Right ventricle myocardium inferior (tissue), 1 donor: ENCODE measurements at regions not wholly inside any gene's neighbourhood (a gene's known extent, or its start where the extent isn't known, plus 50 kb on each side); places are given as distances from the start of the nearest gene placed in this dataset.

Source experiments
- ATAC-seq: fragments of 200-7000 bp; cut with Tn5 transposase; one replicate; pipeline ENCODE4 v1.9.1; 2020; ENCODE audit warnings: mild to moderate bottlenecking, moderate library complexity
- DNase-seq: peaks from one replicate; pipeline ENCODE4 v3.0.0; 2021; ENCODE audit errors: missing footprints
- intact Hi-C: fragments of 100-400 bp; cut with DNase I; formaldehyde crosslinking; loops from one replicate; pipeline ENCODE4 v1.11.0; 2022
- donor health status: DM: no; HTN: yes; CAD: no; lungs with severe emphysema.

DNA sequence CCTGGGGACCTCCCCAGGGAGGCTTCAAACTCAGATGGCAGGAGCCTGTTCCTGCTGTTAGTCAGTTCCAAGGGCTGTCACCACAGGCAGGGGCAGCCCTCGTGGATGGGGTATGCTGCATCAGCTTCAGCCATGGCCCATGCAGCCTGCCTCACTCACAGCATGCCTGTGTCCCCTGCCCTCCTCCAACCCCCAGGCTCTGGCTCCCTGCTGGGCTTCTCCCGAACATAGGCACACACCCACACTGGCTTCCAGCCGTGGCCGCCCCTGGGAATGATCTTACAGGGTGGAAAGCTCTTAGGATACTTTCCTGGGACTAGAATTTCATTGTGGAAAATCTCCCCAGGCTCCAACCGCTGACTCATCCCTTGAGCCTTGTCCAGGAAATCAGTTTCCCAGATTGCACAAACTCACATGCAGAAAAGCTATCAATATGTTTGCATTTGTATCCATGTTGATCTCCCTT lies 163.8 kb downstream of the SEC61B start:
- intact Hi-C loops: no loop called here
- no peak for DNase-seq
- ATAC-seq: no peak

DNA sequence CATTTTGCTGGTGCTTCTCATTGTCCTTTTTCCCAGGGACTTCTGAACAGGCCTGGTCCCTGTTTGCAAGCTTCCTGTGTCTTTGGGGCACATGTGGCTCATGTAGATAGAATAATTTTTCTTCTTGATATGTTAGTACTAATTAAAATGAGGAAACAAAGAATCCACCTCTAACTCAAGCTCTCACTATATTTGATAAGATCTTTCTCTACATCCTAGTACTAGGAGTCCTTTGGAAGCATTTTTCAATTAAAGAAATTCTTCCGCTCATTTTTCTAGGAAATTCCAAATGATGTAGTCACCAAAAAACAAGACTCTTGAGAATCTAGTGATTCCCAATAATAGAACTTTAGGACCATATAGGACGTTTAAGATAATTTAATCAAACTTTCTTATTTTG lies 165.3 kb downstream of the SEC61B start:
- no peak for ATAC-seq
- intact Hi-C loops: no loop called here

DNA sequence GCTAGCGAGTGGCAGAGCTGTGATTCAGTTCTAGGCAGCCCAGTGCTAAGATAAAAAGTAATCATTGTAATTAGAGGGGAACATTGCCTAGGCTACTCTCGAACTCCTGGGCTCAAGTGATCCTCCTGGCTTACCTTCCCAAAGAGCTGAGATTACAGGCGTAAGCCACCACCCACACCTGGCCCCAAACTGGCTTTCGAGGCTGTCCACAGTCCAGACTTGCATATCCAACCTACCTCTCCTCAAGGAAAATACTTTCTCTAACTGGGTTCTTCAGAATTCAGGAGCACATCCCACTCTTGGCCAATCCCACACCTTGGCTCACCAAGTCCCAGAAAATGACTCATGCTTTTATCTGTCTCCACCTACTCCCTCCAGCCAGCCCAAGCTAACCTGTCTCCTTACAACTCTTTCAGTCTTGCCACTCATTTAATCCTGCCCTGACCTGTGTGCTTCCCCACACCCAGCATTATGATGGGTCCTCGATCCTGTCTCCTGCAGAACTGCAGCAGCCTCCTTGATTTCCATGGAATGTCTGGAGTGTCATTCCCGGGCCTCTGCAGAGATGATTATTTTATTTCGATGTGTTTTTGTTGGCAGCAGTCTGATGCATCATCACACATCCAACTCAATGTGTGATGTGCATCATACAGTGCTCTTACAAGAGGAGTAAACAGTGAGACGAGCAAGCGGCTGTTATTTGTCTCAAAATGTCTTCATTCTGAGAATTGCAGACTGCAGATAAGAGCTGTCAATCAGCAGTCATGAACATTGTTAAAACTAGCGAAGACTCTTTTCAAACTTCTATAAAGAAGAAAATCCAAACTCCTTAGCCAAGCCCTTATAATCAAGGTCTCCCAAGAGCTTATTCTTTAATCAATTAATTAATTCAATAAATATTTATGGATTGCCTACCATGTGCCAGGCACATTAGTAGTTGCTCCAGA lies 167.3 kb downstream of the SEC61B start:
- ATAC-seq (no peak), DNase-seq (no peak)
- intact Hi-C loops: no loop called here

More for the DNA sequence above, 165.3 kb downstream of the SEC61B start:
- no peak for DNase-seq

DNA sequence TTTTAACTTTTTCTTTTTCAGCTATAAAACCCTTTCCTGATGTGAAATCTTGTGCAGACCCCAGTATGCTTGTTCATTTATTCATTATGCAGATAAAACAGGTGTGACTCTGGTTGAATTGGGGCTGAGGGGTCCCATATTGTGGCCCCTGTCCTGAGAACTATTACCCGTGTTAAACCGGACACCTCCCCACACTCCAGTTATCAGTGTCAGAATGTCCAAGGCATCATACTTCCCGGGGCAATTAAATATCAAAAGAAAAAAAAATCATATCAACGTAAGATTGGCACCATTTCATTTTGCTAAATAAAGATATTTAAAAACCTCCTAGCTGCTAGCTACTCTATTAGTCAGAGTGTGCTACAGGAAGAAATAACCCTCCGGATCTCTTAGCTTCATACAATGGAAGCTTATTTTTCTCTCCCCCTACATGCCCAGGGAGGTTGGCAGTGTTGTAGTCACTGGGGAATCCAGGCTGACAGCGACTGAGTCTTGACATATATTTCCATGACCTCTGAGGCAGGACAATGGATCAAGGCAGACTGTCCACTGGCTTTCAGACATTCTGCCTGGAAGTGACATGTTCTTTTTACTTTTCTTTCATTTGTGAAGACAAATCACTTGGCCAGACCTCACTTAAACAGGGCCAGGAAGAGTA lies 170.0 kb downstream of the SEC61B start:
- intact Hi-C loops: no loop called here
- ATAC-seq (no peak), DNase-seq (no peak)

DNA sequence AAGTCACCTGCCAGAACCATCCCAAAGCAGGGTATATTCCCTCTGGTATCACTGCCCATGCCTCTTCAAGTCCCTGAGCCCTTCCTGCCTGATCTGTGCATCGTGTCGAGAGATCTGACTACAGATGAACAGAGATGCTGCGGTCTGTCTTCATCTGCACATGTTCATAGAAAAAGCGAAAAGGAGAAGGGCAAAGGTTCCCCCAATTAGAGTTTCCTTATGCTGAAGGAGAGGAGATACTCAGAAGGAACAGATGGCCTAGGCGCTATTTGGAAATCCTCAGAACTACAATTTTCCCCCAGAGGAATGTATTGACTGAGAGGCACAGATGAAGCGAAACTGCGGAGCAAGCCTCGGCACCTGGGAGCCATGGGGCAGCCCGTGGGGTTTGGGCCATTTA lies 170.9 kb downstream of the SEC61B start:
- intact Hi-C loops: no loop called here
- ATAC-seq: no peak
- no peak for DNase-seq

DNA sequence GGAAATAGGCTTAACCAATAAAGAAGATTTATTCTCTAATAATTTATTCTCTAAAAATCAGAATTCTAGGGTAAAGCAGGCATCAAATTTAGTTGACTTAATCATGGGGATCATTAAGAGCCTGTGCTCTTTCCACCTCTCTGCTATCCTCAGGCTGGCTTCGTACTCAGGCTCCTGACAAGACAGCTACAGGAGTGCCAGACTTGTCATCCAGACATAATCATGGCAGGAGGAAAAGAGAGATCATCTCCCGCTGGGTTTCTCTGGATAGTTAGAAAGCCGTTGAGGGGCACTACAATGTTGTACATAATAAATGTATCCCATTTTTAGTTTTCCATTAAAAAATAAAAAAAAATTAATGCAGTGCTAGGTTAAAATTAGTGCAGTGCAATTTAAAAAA lies 171.9 kb downstream of the SEC61B start:
- intact Hi-C loops: no loop called here
- DNase-seq (no peak), ATAC-seq (no peak)

DNA sequence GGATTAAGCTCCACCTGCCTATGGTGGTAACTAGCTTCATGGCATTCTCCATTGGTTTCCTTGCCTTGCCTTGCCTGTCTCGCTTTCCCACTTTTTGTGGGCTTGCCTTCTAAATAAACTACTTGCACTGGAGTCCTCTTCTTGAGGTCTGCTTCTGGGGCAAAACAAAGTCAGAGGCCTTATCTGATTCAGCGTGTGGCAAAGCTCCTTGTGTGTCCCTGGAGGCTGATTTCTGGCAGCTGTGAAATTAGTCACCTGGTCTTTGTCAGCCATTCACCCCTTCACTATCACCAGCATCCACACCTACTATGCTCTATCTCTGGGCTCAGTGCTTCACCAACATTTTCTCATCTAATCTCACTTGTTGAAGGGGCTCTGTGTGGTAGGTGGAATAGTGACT lies 176.2 kb downstream of the SEC61B start:
- no peak for DNase-seq
- ATAC-seq: no peak
- intact Hi-C loops: no loop called here

DNA sequence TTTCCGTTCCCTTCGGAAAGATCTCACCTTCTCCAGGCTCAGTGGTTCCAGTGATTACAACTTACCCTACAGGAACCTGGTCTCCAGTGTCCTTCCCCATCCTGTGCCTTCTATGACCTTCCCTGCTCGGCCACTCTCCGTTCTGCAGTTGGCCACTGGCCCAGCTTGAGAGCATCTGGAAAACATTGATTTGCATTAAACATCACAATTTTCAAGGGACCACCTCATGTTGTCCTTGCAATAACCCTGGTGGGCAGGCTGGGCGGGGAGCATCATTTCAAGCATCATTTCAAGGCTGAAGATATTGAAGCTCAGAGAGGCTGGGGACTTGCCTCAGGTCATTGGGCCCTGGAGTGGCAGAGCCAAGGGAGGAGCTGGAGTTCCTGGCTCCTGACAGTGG lies 177.4 kb downstream of the SEC61B start:
- ATAC-seq (no peak), DNase-seq (no peak)
- intact Hi-C loops: no loop called here

DNA sequence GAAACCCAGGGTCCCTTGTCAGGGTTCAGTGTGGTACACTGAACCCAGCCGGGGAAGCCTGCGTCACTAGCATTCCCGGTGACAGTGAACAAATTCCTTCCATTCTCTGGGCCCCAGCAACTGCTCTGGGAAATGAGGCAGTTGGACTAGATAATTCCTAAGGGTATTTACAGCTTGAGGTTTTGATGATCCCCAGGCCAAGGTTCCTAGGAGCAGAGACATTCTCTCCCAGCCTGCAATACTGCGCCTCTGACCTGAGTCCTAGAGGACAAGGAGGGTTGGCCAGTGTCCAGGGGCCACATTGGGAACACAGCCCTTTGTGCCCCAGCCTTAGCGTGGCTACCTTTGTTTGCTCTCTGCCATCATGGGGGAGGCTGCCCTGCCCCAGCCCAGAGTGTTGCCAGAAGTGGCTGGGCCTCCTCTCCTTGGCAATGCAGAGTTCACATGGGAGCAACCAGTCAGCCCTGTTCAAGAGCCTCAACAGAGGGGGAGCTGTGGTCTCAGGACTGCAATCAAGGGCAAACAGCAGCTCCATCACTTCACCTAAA lies 178.2 kb downstream of the SEC61B start:
- intact Hi-C loops: no loop called here
- ATAC-seq: peak; percentile 66
- DNase-seq: no peak

DNA sequence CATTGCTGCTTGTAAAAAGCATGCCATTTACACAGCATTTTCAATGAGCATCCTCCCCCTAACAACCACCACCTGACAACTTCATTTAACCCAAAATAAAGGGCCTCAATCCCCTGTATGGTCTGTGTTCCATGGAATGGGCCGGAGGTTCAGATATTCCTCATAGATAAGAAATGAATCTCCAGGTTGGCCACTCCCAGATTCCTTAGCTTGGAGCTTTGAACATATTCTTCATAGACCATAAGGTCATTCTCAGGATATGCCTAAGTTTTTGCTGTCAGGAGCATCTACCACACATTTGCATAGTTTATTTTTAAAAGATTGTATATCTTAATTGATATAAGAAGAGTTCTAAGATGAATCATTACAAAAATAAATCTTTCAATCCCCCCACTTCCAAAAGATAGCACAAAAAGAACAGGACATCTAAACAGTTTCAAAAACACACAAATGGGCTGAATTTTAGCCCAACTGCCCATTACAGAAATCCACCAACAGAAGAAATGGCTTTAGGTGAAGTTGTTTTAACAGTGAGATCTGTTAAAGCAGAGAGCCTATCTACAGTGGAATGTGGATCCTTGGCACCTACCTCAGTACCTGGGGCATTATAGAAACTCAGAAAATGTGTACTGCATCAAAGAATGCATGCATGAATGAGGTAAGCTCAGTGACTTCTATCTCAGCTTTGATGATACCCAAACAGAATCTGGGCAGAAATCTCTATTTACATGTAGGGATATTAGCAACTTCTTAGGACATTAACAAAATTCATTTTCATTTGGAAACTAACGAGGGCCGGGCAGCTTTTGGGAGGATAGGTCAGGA lies 179.8 kb downstream of the SEC61B start:
- DNase-seq (no peak), ATAC-seq (no peak)
- intact Hi-C loops: no loop called here

DNA sequence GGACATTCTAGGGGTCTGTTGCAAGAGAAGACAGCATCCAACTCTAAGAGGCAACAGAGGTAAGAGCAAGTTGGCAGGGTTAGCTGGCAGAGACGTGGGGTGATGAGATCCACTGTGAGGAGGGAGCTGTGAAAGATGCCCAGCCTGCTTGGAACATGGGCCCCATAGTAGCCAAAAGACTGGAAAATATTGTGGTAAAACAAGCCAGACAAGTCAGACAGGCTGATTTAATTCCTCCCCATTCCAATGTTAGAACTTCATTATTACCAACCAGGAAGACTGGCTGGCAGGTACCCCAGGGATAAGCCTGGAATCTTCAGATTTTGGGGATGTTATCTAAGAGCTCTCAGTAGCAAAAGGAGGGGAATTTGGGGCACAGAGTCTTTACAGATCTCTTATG lies 181.3 kb downstream of the SEC61B start:
- intact Hi-C loops: no loop called here
- DNase-seq: no peak
- no peak for ATAC-seq

DNA sequence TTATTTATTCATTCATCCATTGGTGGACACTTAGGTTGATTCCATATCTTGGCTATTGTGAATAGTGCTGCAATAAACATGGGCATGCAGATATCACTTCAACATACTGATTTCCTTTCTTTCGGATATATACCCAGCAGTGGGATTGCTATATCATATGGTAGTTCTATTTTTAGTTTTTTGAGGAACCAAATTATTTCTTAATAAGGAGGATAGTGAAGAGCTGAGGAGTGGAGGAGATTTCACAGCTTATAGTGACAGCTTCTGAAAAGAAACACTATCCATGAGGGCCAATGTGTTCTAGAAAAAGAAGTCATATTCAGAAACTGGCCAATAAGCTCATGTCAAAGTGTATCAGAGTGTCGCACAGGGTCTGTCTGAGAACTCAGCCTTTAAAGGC lies 183.3 kb downstream of the SEC61B start:
- ATAC-seq: no peak
- DNase-seq: no peak
- intact Hi-C loops: no loop called here

DNA sequence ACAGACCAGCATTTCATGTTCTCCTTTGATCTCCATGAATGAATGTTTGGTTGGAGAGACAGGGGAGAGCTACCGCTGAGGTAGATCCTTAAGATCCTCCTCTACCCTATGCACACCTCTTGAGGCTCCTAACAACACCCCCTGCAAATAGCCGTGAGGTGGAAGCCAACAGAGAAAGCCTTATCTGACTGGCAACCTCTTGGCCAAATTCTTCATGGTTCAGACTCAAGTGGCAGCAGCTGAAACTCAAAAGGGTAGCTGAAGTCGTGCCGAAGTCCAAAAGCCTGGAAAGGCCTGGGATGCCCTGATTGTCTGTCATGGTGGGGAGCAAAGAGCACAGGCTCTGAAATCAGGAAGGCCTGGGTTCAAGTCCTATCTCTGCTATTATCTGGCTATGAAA lies 184.9 kb downstream of the SEC61B start:
- intact Hi-C loops: no loop called here
- DNase-seq: no peak
- peak; percentile 63 for ATAC-seq

DNA sequence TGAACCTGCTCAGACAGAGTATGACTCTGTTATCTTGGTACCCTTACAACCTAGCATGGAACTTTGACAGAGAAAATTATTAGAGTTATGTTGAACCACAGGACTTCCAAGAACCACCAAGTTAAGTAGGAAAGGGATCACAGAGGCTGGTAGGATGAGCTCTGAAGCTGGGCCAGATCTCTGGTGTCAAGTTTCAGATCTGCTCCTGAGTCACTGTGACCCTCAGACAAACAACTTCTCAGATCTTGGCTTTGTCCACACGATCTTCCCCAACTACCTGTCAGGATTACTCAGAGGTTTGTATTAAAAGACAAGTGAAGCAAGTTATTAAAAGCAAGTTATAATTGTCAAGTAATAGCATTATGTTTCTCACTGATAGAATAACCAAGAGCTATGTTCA lies 189.0 kb downstream of the SEC61B start:
- DNase-seq (no peak), ATAC-seq (no peak)
- intact Hi-C loops: no loop called here

DNA sequence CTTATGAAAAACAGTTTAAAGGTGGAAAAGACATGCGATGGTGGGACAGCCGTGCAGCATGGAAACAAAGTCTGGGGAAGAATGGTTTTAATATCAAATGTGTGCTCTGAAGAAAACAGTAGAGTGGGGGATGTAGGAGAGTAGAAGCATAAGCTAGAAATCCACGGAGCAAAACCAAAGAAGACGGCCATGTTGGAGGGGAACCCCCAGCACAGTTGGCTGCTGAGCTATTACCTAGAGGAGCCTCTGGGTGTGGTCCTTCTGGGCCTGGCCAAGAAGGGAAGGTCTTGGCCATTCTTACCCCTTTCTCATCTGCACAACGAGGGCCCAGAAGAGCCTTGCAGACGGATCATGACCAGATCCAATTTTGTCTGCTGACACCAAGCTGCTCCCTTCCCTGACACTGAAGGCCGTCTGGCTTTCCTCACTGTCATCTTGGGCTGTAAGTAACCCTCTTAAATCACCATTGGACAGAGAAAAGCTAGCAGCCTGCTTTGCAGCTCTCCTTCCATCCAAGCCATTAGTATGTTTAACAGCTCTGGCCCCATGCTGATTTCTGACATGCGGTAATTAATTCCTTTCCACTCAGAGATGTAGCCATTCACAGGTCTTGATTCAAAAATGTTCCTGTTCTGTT lies 189.5 kb downstream of the SEC61B start:
- peak; percentile 48 for ATAC-seq
- intact Hi-C loops: no loop called here

DNA sequence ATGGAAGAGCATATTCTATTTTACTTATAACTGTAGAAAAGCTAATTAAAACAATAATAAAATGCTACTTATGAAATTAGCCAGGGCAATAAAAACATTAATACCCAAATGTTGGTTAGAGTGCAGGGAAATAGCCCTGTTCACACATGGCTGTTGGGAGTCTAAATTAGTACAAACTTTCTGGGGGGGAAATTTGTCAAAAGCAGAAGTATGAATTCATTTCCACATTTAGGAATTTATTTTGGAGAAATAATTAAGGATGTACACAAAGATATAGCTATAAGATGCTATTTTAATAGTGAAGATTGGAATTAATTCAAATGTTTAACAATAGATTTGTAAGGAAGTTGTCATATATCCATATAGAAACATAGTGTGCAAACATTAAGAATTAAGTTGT lies 190.5 kb downstream of the SEC61B start:
- ATAC-seq (no peak), DNase-seq (no peak)
- intact Hi-C loops: no loop called here

More for the DNA sequence above, 189.5 kb downstream of the SEC61B start:
- DNase-seq: no peak

DNA sequence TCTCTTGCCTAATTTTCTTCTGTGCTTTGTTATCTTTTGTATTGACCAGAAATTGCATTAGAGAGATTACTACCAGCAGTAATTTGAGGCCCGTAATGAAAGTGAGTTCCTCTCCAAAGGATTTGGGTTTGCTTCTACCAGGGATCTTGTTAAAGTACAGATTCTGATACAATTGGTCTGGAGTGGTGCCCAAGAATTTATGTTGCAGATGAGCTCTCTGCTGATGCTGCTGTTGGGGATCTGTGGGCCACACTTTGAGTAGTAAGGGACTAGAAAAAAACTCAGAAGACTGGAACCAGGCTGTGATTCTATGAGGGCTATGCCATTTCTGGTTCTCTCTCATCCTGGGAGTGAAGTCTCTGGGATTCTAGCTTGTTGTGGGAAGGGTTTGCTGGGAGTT lies 192.2 kb downstream of the SEC61B start:
- no peak for DNase-seq
- intact Hi-C loops: no loop called here
- no peak for ATAC-seq

DNA sequence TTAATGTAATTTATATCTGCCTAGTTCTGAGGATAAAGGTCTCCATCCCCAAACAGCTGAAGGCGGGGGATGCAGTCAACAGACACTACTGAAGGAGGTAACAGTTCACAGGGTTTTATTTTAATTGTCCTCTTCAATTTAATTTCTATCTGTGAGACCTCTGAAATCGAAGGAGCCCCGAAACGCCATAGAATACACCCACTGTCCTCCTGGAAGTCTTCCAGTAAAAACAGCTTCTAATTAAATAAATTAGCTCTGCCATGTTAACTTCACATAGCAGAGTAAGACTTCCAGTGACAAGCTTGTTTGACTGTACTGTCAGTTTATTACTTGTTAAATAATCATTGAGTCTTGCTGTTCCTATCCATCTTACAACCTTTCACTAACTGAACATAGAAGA lies 193.5 kb downstream of the SEC61B start:
- DNase-seq (no peak), ATAC-seq (no peak)
- intact Hi-C loops: no loop called here

DNA sequence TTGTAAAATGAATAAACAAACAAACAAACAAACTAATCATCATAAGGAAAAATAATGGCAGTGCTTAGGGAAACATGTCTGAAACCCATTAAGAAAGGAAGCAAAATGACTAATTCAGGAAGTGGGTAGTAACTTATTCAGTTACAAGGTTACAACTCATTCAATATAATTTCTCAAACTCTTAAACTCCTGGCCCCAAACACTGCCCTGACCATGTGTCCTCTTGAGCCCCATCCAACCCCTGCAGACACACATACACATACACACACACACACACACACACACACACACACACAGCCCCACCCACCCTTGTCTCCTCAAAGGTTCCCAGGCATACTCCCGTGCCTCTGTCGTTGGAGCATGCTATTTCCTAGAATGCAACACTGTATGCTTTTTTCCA lies 193.9 kb downstream of the SEC61B start:
- ATAC-seq (no peak), DNase-seq (no peak)
- intact Hi-C loops: no loop called here
